KMS-11 (cell line): ENCODE measurements at regions not wholly inside any gene's neighbourhood (a gene's known extent, or its start where the extent isn't known, plus 50 kb on each side); places are given as distances from the start of the nearest gene placed in this dataset.
"Not testable (repeated sequence)": the region's sequence is repeated elsewhere in the genome, so short reads cannot be mapped to it uniquely, and the experiment has no call there.

Experiments used
- H2AFZ ChIP-seq: fragments of 200-600 bp; sonication (generic); 2 replicates; pipeline ENCODE4 v1.6.1; 2016; ENCODE audit warnings: antibody characterized with exemption, mixed run types, low read depth
- H3K27ac ChIP-seq: fragments of 200-600 bp; sonication (generic); 2 replicates; pipeline ENCODE4 v1.6.1; 2016; ENCODE audit warnings: mild to moderate bottlenecking, mixed run types
- H3K27me3 ChIP-seq: fragments of 200-600 bp; sonication (generic); 2 replicates; pipeline ENCODE4 v1.6.1; 2017; ENCODE audit warnings: mild to moderate bottlenecking, low read depth, mixed run types, moderate library complexity; ENCODE audit not compliant: insufficient read depth
- H3K36me3 ChIP-seq: fragments of 200-600 bp; sonication (generic); 2 replicates; pipeline ENCODE4 v1.6.1; 2017; ENCODE audit warnings: mild to moderate bottlenecking, mixed run types; ENCODE audit not compliant: insufficient read depth
- H3K4me1 ChIP-seq: fragments of 200-600 bp; sonication (generic); 2 replicates; pipeline ENCODE4 v1.6.1; 2016; ENCODE audit warnings: mild to moderate bottlenecking, low read depth, mixed run types; ENCODE audit not compliant: poor library complexity, severe bottlenecking
- H3K4me2 ChIP-seq: fragments of 200-600 bp; sonication (generic); 2 replicates; pipeline ENCODE4 v1.7.0; 2016; ENCODE audit warnings: mild to moderate bottlenecking, mixed run types
- H3K4me3 ChIP-seq: fragments of 200-600 bp; sonication (generic); IDR thresholded peaks from 2 replicates; pipeline ENCODE4 v1.6.1; 2017; ENCODE audit warnings: low read depth, low read length, mixed read lengths; ENCODE audit not compliant: insufficient read depth
- H3K79me2 ChIP-seq: fragments of 200-600 bp; sonication (generic); 2 replicates; pipeline ENCODE4 v1.6.1; 2016; ENCODE audit warnings: low read depth, mixed run types; ENCODE audit not compliant: insufficient read depth
- H3K9ac ChIP-seq: fragments of 200-600 bp; sonication (generic); 2 replicates; pipeline ENCODE4 v1.6.1; 2016; ENCODE audit warnings: mild to moderate bottlenecking, mixed run types
- H4K20me1 ChIP-seq: fragments of 200-600 bp; sonication (generic); 2 replicates; pipeline ENCODE4 v1.6.1; 2016; ENCODE audit warnings: mild to moderate bottlenecking, mixed run types; ENCODE audit not compliant: insufficient read depth
- TF ChIP-seq, protein P1 (sequence below): fragments of 200-600 bp; sonication (generic); conservative IDR thresholded peaks from 2 replicates; pipeline ENCODE4 v1.6.1; 2017; ENCODE audit warnings: low read depth, mild to moderate bottlenecking, antibody characterized with exemption, low read length, moderate library complexity, mixed read lengths

DNA sequence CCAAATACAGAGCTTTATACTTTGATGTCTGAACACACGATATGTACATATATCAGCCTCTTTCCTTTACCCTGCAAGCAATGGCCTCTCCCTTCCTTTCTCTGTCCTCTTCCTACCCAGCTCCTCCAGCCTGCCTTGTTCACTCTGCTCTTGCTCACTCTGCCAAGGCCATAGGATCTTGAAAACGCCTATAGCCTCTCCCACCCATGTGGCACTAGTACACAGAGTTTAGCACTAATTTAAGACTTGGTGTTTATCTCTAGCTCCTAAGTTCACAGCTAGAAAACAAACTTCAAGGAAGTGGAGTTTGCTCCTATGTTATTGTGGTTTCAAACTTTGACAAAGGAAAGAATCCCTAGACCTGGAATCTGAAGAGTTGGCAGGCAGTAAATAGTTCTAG, 225.0 kb upstream of the RUNX1 start:
- Histone ChIP-seq H3K4me2 (no peak overlapping the region), H4K20me1 (no peaks in the 10 kb centered on the region), H3K27ac (no peak overlapping the region), H3K4me3 (no peak overlapping the region), H3K79me2 (no peaks in the 10 kb centered on the region), H3K27me3 (no peaks in the 10 kb centered on the region), H2AFZ (no peak overlapping the region), H3K9ac (no peak overlapping the region), H3K4me1 (no peaks in the 10 kb centered on the region), H3K36me3 (no peaks in the 10 kb centered on the region)
- TF ChIP-seq, protein P1, sequence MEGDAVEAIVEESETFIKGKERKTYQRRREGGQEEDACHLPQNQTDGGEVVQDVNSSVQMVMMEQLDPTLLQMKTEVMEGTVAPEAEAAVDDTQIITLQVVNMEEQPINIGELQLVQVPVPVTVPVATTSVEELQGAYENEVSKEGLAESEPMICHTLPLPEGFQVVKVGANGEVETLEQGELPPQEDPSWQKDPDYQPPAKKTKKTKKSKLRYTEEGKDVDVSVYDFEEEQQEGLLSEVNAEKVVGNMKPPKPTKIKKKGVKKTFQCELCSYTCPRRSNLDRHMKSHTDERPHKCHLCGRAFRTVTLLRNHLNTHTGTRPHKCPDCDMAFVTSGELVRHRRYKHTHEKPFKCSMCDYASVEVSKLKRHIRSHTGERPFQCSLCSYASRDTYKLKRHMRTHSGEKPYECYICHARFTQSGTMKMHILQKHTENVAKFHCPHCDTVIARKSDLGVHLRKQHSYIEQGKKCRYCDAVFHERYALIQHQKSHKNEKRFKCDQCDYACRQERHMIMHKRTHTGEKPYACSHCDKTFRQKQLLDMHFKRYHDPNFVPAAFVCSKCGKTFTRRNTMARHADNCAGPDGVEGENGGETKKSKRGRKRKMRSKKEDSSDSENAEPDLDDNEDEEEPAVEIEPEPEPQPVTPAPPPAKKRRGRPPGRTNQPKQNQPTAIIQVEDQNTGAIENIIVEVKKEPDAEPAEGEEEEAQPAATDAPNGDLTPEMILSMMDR, result no peak

DNA sequence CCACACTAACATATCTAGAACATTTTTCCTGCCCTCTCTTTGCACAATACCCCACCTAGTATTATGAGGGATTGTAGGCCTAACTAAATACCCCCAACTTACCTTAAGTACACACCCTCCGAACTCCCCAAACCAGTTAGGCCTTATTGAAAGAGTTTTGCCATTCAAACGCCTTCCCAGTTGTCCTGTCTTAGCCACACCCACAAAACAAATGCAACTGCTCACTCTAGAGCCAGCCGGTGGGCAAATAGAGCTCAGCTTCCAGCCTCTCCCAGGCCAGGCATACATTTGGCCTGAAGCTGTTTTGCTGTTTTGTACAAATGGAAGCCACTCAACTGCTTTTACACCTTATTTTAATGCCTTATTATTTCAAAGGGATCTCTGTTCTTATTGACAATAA, 224.2 kb upstream of the RUNX1 start:
- Histone ChIP-seq H3K4me2 (no peak overlapping the region), H2AFZ (no peak overlapping the region), H3K27ac (no peak overlapping the region), H3K27me3 (no peaks in the 10 kb centered on the region), H3K4me3 (no peak overlapping the region), H3K79me2 (no peaks in the 10 kb centered on the region), H3K4me1 (no peaks in the 10 kb centered on the region), H3K36me3 (no peaks in the 10 kb centered on the region), H4K20me1 (no peaks in the 10 kb centered on the region), H3K9ac (no peak overlapping the region)
- TF ChIP-seq, protein P1, result no peak

DNA sequence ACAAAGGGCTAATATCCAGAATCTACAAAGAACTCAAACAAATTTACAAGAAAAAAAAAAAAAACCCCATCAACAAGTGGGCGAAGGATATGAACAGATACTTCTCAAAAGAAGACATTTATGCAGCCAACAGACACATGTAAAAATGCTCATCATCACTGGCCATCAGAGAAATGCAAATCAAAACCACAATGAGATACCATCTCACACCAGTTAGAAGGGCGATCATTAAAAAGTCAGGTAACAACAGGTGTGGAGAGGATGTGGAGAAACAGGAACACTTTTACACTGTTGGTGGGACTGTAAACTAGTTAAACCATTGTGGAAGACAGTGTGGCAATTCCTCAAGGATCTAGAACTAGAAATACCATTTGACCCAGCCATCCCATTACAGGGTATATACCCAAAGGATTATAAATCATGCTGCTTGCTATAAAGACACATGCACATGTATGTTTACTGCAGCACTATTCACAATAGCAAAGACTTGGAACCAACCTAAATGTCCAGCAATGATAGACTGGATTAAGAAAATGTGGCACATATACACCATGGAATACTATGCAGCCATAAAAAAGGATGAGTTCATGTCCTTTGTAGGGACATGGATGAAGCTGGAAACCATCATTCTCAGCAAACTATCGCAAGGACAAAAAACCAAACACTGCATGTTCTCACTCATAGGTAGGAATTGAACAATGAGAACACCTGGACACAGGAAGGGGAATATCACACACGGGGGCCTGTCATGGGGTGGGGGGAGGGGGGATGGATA, 222.4 kb upstream of the RUNX1 start:
- not testable (repeated sequence) for H3K79me2 ChIP-seq, H3K4me2 ChIP-seq, H3K4me3 ChIP-seq, H3K36me3 ChIP-seq, H2AFZ ChIP-seq, H4K20me1 ChIP-seq, H3K4me1 ChIP-seq, H3K27me3 ChIP-seq, H3K27ac ChIP-seq, H3K9ac ChIP-seq

DNA sequence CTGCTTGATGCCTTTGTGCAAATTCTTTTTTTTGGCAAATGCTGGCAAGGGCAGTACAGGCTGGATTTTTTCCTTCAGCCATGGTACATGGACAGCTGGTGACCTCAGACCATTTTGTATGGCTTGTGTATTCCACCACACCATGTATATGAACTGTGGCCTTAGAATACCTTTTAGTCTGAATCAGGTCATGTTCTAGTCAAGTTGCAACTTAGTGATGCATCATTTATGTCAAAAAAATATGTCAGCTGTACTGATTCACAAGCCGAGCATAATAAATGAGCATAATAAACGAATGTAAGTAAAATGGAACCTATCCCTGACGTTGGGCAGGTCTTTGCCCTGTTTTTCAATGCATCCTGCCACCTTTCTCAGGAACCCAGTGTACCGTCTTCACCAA, 219.7 kb upstream of the RUNX1 start:
- TF ChIP-seq, protein P1, result no peak
- no peaks in the 10 kb centered on the region for H3K4me1 ChIP-seq

DNA sequence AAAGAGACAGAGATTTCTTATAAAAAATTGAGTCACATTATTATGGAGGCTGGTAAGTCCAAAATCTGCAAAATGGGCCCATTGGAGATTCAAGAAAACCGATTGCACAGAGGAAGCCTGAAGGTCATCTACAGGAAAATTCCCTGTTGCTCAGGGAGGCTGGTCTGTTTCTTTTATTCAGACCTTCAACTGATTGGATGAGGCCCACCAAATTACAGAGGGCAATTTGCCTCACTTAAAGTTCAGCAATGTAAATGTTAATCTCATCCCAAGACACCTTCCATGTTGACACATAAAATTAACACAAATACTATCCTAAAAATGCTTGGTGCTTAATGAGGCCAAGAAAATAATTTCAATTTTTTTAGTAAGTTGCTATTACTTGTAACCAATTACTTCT, 219.2 kb upstream of the RUNX1 start:
- Histone ChIP-seq H2AFZ (no peak overlapping the region), H3K9ac (no peak overlapping the region), H3K27me3 (no peaks in the 10 kb centered on the region), H3K4me3 (no peak overlapping the region), H4K20me1 (no peaks in the 10 kb centered on the region), H3K4me2 (no peak overlapping the region), H3K79me2 (no peaks in the 10 kb centered on the region), H3K27ac (no peak overlapping the region), H3K4me1 (no peaks in the 10 kb centered on the region), H3K36me3 (no peaks in the 10 kb centered on the region)
- TF ChIP-seq, protein P1, result no peak

More for the DNA sequence above, 219.7 kb upstream of the RUNX1 start:
- Histone ChIP-seq H3K79me2 (no peaks in the 10 kb centered on the region), H4K20me1 (no peaks in the 10 kb centered on the region), H3K27me3 (no peaks in the 10 kb centered on the region), H3K9ac (no peak overlapping the region), H2AFZ (no peak overlapping the region), H3K27ac (no peak overlapping the region), H3K4me3 (no peak overlapping the region), H3K36me3 (no peaks in the 10 kb centered on the region), H3K4me2 (no peak overlapping the region)
